T-helper 1 cell treated with Interleukin-12 subunit alpha and Interleukin-12 subunit beta and Interleukin-4 antibody, amounts not matched to agents 30 μg/mL and 1 μg/mL, for 36 hours (primary cell): ENCODE measurements at regions not wholly inside any gene's neighbourhood (a gene's known extent, or its start where the extent isn't known, plus 50 kb on each side); places are given as distances from the start of the nearest gene placed in this dataset.

Experiments used
- H3K27ac Mint-ChIP-seq: one replicate; pipeline ENCODE4 v1.8.0; 2021; ENCODE audit warnings: mild to moderate bottlenecking, mixed read lengths
- H3K27me3 Mint-ChIP-seq: one replicate; pipeline ENCODE4 v1.8.0; 2021; ENCODE audit warnings: low read depth, mixed read lengths
- H3K36me3 Mint-ChIP-seq: one replicate; pipeline ENCODE4 v1.8.0; 2021; ENCODE audit warnings: low read depth, mixed read lengths
- H3K4me1 Mint-ChIP-seq: one replicate; pipeline ENCODE4 v1.8.0; 2021; ENCODE audit warnings: low read depth, mixed read lengths
- H3K4me3 Mint-ChIP-seq: one replicate; pipeline ENCODE4 v1.8.0; 2021; ENCODE audit warnings: mild to moderate bottlenecking, moderate library complexity, mixed read lengths
- H3K9me3 Mint-ChIP-seq: one replicate; pipeline ENCODE4 v1.8.0; 2021; ENCODE audit warnings: mixed read lengths

- Mint-ChIP-seq H3K27ac (no peak overlapping the region), H3K36me3 (peaks cover 22% of the 10 kb centered on the region), H3K4me1 (peaks cover 10% of the 10 kb centered on the region), H3K27me3 (no peaks in the 10 kb centered on the region), H3K9me3 (peaks cover 7% of the 10 kb centered on the region), H3K4me3 (no peak overlapping the region)
These were observed 222.7 kb upstream of the ITGA4 start for GRCh38 chr2:181234487-181234891.

GRCh38 chr2:181235011-181235410, 222.2 kb upstream of the ITGA4 start:
- Mint-ChIP-seq H3K27me3 (no peaks in the 10 kb centered on the region), H3K4me3 (no peak overlapping the region), H3K4me1 (peaks cover 10% of the 10 kb centered on the region), H3K27ac (no peak overlapping the region), H3K9me3 (peaks cover 7% of the 10 kb centered on the region), H3K36me3 (peaks cover 22% of the 10 kb centered on the region)

GRCh38 chr2:181235683-181236459, 221.3 kb upstream of the ITGA4 start:
- no peak overlapping the region for H3K4me3 Mint-ChIP-seq
- H3K4me1 Mint-ChIP-seq: peaks cover 13% of the 10 kb centered on the region
- H3K9me3 Mint-ChIP-seq: peaks cover 7% of the 10 kb centered on the region
- no peaks in the 10 kb centered on the region for H3K27me3 Mint-ChIP-seq
- H3K27ac Mint-ChIP-seq: no peak overlapping the region
- H3K36me3 Mint-ChIP-seq: peaks cover 18% of the 10 kb centered on the region

- H3K27me3 Mint-ChIP-seq: no peaks in the 10 kb centered on the region
- no peak overlapping the region for H3K4me3 Mint-ChIP-seq
- peaks cover 27% of the 10 kb centered on the region for H3K4me1 Mint-ChIP-seq
- peaks cover 14% of the 10 kb centered on the region for H3K36me3 Mint-ChIP-seq
- H3K9me3 Mint-ChIP-seq: peaks cover 4% of the 10 kb centered on the region
- no peak overlapping the region for H3K27ac Mint-ChIP-seq
These were observed 217.9 kb upstream of the ITGA4 start for GRCh38 chr2:181239201-181239799.

GRCh38 chr2:181240844-181241243, 216.3 kb upstream of the ITGA4 start:
- Mint-ChIP-seq H3K4me3 (no peak overlapping the region), H3K9me3 (peaks cover 4% of the 10 kb centered on the region), H3K27ac (peak overlapping the region; percentile 42), H3K27me3 (no peaks in the 10 kb centered on the region), H3K4me1 (peaks cover 22% of the 10 kb centered on the region), H3K36me3 (peaks cover 10% of the 10 kb centered on the region)

- H3K4me1 Mint-ChIP-seq: peaks cover 20% of the 10 kb centered on the region
- H3K4me3 Mint-ChIP-seq: no peak overlapping the region
- peaks cover 10% of the 10 kb centered on the region for H3K36me3 Mint-ChIP-seq
- peak overlapping the region; percentile 64 for H3K27ac Mint-ChIP-seq
- no peaks in the 10 kb centered on the region for H3K27me3 Mint-ChIP-seq
- peaks cover 4% of the 10 kb centered on the region for H3K9me3 Mint-ChIP-seq
These were observed 215.8 kb upstream of the ITGA4 start for GRCh38 chr2:181241366-181241765.

GRCh38 chr2:181241797-181242196, 215.4 kb upstream of the ITGA4 start:
- peaks cover 18% of the 10 kb centered on the region for H3K4me1 Mint-ChIP-seq
- peak overlapping the region; percentile 64 for H3K27ac Mint-ChIP-seq
- peaks cover 4% of the 10 kb centered on the region for H3K9me3 Mint-ChIP-seq
- H3K27me3 Mint-ChIP-seq: no peaks in the 10 kb centered on the region
- H3K4me3 Mint-ChIP-seq: no peak overlapping the region
- peaks cover 10% of the 10 kb centered on the region for H3K36me3 Mint-ChIP-seq

GRCh38 chr2:181242262-181242661, 214.9 kb upstream of the ITGA4 start:
- Mint-ChIP-seq H3K9me3 (peaks cover 1% of the 10 kb centered on the region), H3K27ac (no peak overlapping the region), H3K4me1 (peaks cover 18% of the 10 kb centered on the region), H3K36me3 (peaks cover 6% of the 10 kb centered on the region), H3K4me3 (no peak overlapping the region), H3K27me3 (no peaks in the 10 kb centered on the region)

GRCh38 chr2:181243319-181243718, 213.9 kb upstream of the ITGA4 start:
- Mint-ChIP-seq H3K4me1 (peaks cover 18% of the 10 kb centered on the region), H3K27me3 (no peaks in the 10 kb centered on the region), H3K9me3 (no peaks in the 10 kb centered on the region), H3K4me3 (no peak overlapping the region), H3K36me3 (peaks cover 2% of the 10 kb centered on the region), H3K27ac (no peak overlapping the region)

- Mint-ChIP-seq H3K4me1 (peaks cover 14% of the 10 kb centered on the region), H3K27ac (no peak overlapping the region), H3K36me3 (peaks cover 10% of the 10 kb centered on the region), H3K4me3 (no peak overlapping the region), H3K27me3 (no peaks in the 10 kb centered on the region), H3K9me3 (no peaks in the 10 kb centered on the region)
These were observed 206.5 kb upstream of the ITGA4 start for GRCh38 chr2:181250691-181251090.

GRCh38 chr2:181252262-181253148, 204.7 kb upstream of the ITGA4 start:
- H3K9me3 Mint-ChIP-seq: no peaks in the 10 kb centered on the region
- H3K36me3 Mint-ChIP-seq: peaks cover 10% of the 10 kb centered on the region
- H3K4me1 Mint-ChIP-seq: peaks cover 14% of the 10 kb centered on the region
- no peaks in the 10 kb centered on the region for H3K27me3 Mint-ChIP-seq
- no peak overlapping the region for H3K27ac Mint-ChIP-seq
- H3K4me3 Mint-ChIP-seq: no peak overlapping the region

GRCh38 chr2:181253438-181253837, 203.7 kb upstream of the ITGA4 start:
- Mint-ChIP-seq H3K4me3 (no peak overlapping the region), H3K36me3 (peaks cover 10% of the 10 kb centered on the region), H3K27ac (no peak overlapping the region), H3K27me3 (no peaks in the 10 kb centered on the region), H3K9me3 (no peaks in the 10 kb centered on the region), H3K4me1 (peaks cover 14% of the 10 kb centered on the region)

GRCh38 chr2:181255651-181256050, 201.5 kb upstream of the ITGA4 start:
- peaks cover 14% of the 10 kb centered on the region for H3K4me1 Mint-ChIP-seq
- H3K9me3 Mint-ChIP-seq: no peaks in the 10 kb centered on the region
- H3K27ac Mint-ChIP-seq: no peak overlapping the region
- peaks cover 8% of the 10 kb centered on the region for H3K36me3 Mint-ChIP-seq
- H3K27me3 Mint-ChIP-seq: no peaks in the 10 kb centered on the region
- no peak overlapping the region for H3K4me3 Mint-ChIP-seq

GRCh38 chr2:181258720-181259119, 198.5 kb upstream of the ITGA4 start:
- Mint-ChIP-seq H3K9me3 (no peaks in the 10 kb centered on the region), H3K36me3 (peaks cover 5% of the 10 kb centered on the region), H3K27ac (no peak overlapping the region), H3K4me3 (no peak overlapping the region), H3K27me3 (no peaks in the 10 kb centered on the region), H3K4me1 (no peaks in the 10 kb centered on the region)
